ENCODE measurements at regions not wholly inside any gene's neighbourhood (a gene's known extent, or its start where the extent isn't known, plus 50 kb on each side); places are given as distances from the start of the nearest gene placed in this dataset.

DNA sequence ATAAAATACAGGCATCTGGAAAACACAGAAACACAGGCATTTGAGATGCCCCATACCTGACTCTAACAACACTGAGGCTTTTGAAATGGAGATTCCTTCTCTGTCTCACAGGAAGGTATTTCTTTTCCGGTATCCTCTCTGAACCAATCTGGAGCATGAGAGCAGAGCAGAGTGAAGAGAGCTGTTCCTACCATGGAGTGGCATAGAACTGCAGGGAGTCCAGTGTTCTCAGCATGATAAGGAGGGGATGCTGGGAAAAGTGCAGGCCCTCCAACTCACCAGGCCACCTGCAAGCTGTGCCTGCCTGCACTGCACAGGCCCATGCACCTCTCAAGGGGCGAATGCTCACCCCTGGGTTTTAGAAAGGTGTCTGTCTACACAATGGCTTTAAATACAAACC lies 89.2 kb downstream of the FOXA2 start:
- H3K36me3 Mint-ChIP-seq (ENCODE audit: insufficient read depth in 1 of 3, low read depth in 3 of 3): no peaks in the 10 kb centered on the region
- H3K14ac ChIP-seq (ENCODE audit: insufficient read depth, low read length): no peak overlapping the region

More for the DNA sequence above, 89.2 kb downstream of the FOXA2 start:
- H3K9me3 ChIP-seq (ENCODE audit: control insufficient read depth, low read depth, low read length): no peaks in the 10 kb centered on the region
- H3K56ac ChIP-seq (ENCODE audit: insufficient read length, low read depth, low read length): no peak overlapping the region
- no peak overlapping the region for H3K4me2 ChIP-seq (ENCODE audit: insufficient read depth, insufficient read length, low read length)
- H3K27ac ChIP-seq (ENCODE audit: insufficient read length, low read depth, low read length): no peak overlapping the region
- no peak overlapping the region for H2BK12ac ChIP-seq (ENCODE audit: insufficient read length, low read depth, low read length)
- H3K4ac ChIP-seq (ENCODE audit: low read depth, low read length): no peak overlapping the region
- H3K79me1 ChIP-seq (ENCODE audit: insufficient read depth, low read depth, low read length, poor library complexity, severe bottlenecking): no peaks in the 10 kb centered on the region
- no peak overlapping the region for H2AK5ac ChIP-seq (ENCODE audit: insufficient read length, low read length)
- H4K91ac ChIP-seq (ENCODE audit: insufficient read length, low read depth, low read length): no peak overlapping the region
- Mint-ChIP-seq H3K9me3 (no peaks in the 10 kb centered on the region; a peak in 1 of 5 replicates), H3K4me3 (no peak overlapping the region), H3K27ac (no peak overlapping the region), H3K27me3 (ENCODE audit: low read depth) (peaks cover 55% of the 10 kb centered on the region), H3K4me1 (peaks cover 18 to 19% of the 10 kb centered on the region in 2 experiments)
- H4K5ac ChIP-seq (ENCODE audit: insufficient read length, low read depth, low read length): no peak overlapping the region
- no peak overlapping the region for H2BK20ac ChIP-seq (ENCODE audit: low read depth, low read length, poor library complexity, severe bottlenecking)
- no peaks in the 10 kb centered on the region for H3K79me2 ChIP-seq (ENCODE audit: insufficient read depth, low read length)
- no peak overlapping the region for H3K23ac ChIP-seq (ENCODE audit: insufficient read length, low read depth, low read length)
- no peak overlapping the region for H2BK15ac ChIP-seq (ENCODE audit: low read depth, low read length)
- peaks cover 6% of the 10 kb centered on the region; the same call in 1 of the 2 replicates for H3K4me1 ChIP-seq (ENCODE audit: insufficient read depth, low read length)
- no peaks in the 10 kb centered on the region for H3K27me3 ChIP-seq (ENCODE audit: insufficient read depth, low read length)
- TF ChIP-seq CTCF (conservative IDR thresholded peaks at IDR 0.05): no peak
- no peak overlapping the region for H2BK120ac ChIP-seq (ENCODE audit: low read depth, low read length, poor library complexity, severe bottlenecking)
- no peaks in the 10 kb centered on the region for H4K20me1 ChIP-seq (ENCODE audit: control insufficient read depth, insufficient read depth, insufficient read length)
- H4K8ac ChIP-seq (replicated peaks; ENCODE audit: insufficient read length, low read depth, low read length): no peak overlapping the region
- no peaks in the 10 kb centered on the region for H3K23me2 ChIP-seq (ENCODE audit: insufficient read length, low read depth, low read length, poor library complexity, severe bottlenecking)
- H2BK5ac ChIP-seq (ENCODE audit: insufficient read length, low read length): no peak overlapping the region
- no CpG with 5 or more reads among the region's 2 CpGs for WGBS (ENCODE audit: extremely low coverage, insufficient read length, low lambda C conversion rate)
- H3K9ac ChIP-seq (ENCODE audit: extremely low read depth, insufficient read length, low read length): no peak overlapping the region
- no peak for DNase-seq
- no peak overlapping the region for H3T11ph ChIP-seq (ENCODE audit: low read length)
- H2AFZ ChIP-seq (ENCODE audit: low read length): no peak overlapping the region
- no peak overlapping the region for H3K18ac ChIP-seq (ENCODE audit: insufficient read length, low read depth, low read length)

Data from H9 (cell line).